GM18517 (cell line): ENCODE measurements at regions not wholly inside any gene's neighbourhood (a gene's known extent, or its start where the extent isn't known, plus 50 kb on each side); places are given as distances from the start of the nearest gene placed in this dataset.
"Not testable (repeated sequence)": the region's sequence is repeated elsewhere in the genome, so short reads cannot be mapped to it uniquely, and the experiment has no call there.

Experiments used
- ATAC-seq: cut with Tn5 transposase; IDR thresholded peaks from one replicate; pipeline ENCODE4 v1.9.1; 2021; ENCODE audit warnings: mild to moderate bottlenecking, moderate library complexity; ENCODE audit not compliant: unreplicated experiment

- ATAC-seq: no peak
These were observed 89.9 kb upstream of the HAPLN1 start for GRCh38 chr5:83810511-83810910.

GRCh38 chr5:83802686-83803085 is 82.0 kb upstream of the HAPLN1 start:
- ATAC-seq: no peak

GRCh38 chr5:83800201-83800600 is 79.5 kb upstream of the HAPLN1 start:
- ATAC-seq: no peak

GRCh38 chr5:83799020-83799419 is 78.4 kb upstream of the HAPLN1 start:
- not testable (repeated sequence) for ATAC-seq

GRCh38 chr5:83789371-83789770 is 68.7 kb upstream of the HAPLN1 start:
- ATAC-seq: no peak

- no peak for ATAC-seq
These were observed 67.0 kb upstream of the HAPLN1 start for GRCh38 chr5:83787631-83788030.

- ATAC-seq: no peak
These were observed 64.6 kb upstream of the HAPLN1 start for GRCh38 chr5:83785176-83785668.

- ATAC-seq: no peak
These were observed 60.2 kb upstream of the HAPLN1 start for GRCh38 chr5:83780699-83781350.

- ATAC-seq: no peak
These were observed 57.2 kb upstream of the HAPLN1 start for GRCh38 chr5:83777856-83778255.

- no peak for ATAC-seq
These were observed 55.9 kb upstream of the HAPLN1 start for GRCh38 chr5:83776437-83777031.
